ENCODE measurements at regions not wholly inside any gene's neighbourhood (a gene's known extent, or its start where the extent isn't known, plus 50 kb on each side); places are given as distances from the start of the nearest gene placed in this dataset.

GRCh38 chr1:65486613-65487012 is 66.1 kb downstream of the LEPR start:
- DNase-seq: no peak

- DNase-seq: no peak
Observed at GRCh38 chr1:65489481-65489880, 69.0 kb downstream of the LEPR start.

- DNase-seq: no peak
Observed at GRCh38 chr1:65490231-65491009, 70.0 kb downstream of the LEPR start.

- no peak for DNase-seq
Observed at GRCh38 chr1:65491472-65491871, 71.0 kb downstream of the LEPR start.

- DNase-seq: no peak
Observed at GRCh38 chr1:65493802-65494201, 73.3 kb downstream of the LEPR start.

- no peak for DNase-seq
Observed at GRCh38 chr1:65494671-65495070, 74.2 kb downstream of the LEPR start.

- no peak for DNase-seq
Observed at GRCh38 chr1:65495137-65495536, 74.7 kb downstream of the LEPR start.

GRCh38 chr1:65497256-65497830 is 76.9 kb downstream of the LEPR start:
- no peak for DNase-seq

GRCh38 chr1:65503427-65503826 is 83.0 kb downstream of the LEPR start:
- DNase-seq: peak; percentile 41

- no peak for DNase-seq
Observed at GRCh38 chr1:65504263-65504662, 83.8 kb downstream of the LEPR start.

- DNase-seq: peak; percentile 79
Observed at GRCh38 chr1:65505547-65506300, 85.3 kb downstream of the LEPR start.

- DNase-seq: no peak
Observed at GRCh38 chr1:65508051-65508450, 87.6 kb downstream of the LEPR start.

GRCh38 chr1:65509912-65510680 is 89.6 kb downstream of the LEPR start:
- peak; percentile 87 for DNase-seq

- no peak for DNase-seq
Observed at GRCh38 chr1:65510961-65511360, 90.5 kb downstream of the LEPR start.

- DNase-seq: no peak
Observed at GRCh38 chr1:65512383-65512782, 91.9 kb downstream of the LEPR start.

GRCh38 chr1:65512967-65513780 is 92.7 kb downstream of the LEPR start:
- DNase-seq: no peak

- DNase-seq: peak; percentile 33
Observed at GRCh38 chr1:65514041-65514440, 93.6 kb downstream of the LEPR start.

- DNase-seq: no peak
Observed at GRCh38 chr1:65524931-65525265, 104.4 kb downstream of the LEPR start.

- DNase-seq: no peak
Observed at GRCh38 chr1:65525266-65526048, 105.0 kb downstream of the LEPR start.

GRCh38 chr1:65526049-65526556 is 105.6 kb downstream of the LEPR start:
- DNase-seq: no peak

GRCh38 chr1:65527190-65527589 is 106.7 kb downstream of the LEPR start:
- DNase-seq: peak; percentile 65

All from fibroblast of skin of right biceps (primary cell).